GM18517 (cell line): ENCODE measurements at regions not wholly inside any gene's neighbourhood (a gene's known extent, or its start where the extent isn't known, plus 50 kb on each side); places are given as distances from the start of the nearest gene placed in this dataset.

ENCODE experiments used
- ATAC-seq: cut with Tn5 transposase; IDR thresholded peaks from one replicate; pipeline ENCODE4 v1.9.1; 2021; ENCODE audit warnings: mild to moderate bottlenecking, moderate library complexity; ENCODE audit not compliant: unreplicated experiment

GRCh38 chr3:87045473-87045872, 54.5 kb upstream of the VGLL3 start:
- no peak for ATAC-seq

DNA sequence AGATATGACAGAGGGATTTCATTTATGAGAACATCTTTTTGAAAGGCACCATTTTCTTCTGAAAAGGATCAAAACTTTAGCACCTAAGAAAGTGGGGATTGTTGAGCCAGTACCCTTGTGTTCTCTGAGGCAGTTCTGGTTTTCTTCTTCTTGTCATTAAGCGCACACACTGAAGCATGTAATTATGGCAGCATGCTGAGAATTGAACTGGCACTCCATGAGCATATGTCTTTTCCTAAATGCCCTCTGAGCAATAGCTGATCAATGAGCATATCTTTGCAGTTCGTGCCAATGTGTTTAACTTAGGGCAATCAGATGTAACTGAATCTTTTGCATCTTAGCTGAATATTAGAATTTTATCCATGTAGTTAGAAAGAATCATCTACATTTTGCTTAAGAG, 53.9 kb upstream of the VGLL3 start:
- no peak for ATAC-seq

DNA sequence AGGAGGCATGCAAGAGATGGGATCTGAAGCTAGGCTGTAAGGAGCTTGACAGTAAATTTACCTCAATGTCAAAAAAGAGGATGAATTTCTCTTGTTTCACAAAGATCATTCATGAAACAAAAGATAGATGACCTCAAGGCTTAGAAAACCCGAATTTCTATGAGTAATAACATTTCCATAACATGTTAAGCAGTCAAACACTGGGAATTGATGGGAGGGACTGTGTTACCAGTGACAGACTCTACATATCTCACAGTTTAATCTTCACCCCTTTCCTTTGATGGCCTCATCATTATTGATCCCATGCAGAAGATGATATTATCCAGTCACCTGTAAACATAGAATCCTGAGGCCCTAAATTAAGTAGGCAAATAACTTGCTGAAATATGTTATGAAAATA, 53.5 kb upstream of the VGLL3 start:
- no peak for ATAC-seq

DNA sequence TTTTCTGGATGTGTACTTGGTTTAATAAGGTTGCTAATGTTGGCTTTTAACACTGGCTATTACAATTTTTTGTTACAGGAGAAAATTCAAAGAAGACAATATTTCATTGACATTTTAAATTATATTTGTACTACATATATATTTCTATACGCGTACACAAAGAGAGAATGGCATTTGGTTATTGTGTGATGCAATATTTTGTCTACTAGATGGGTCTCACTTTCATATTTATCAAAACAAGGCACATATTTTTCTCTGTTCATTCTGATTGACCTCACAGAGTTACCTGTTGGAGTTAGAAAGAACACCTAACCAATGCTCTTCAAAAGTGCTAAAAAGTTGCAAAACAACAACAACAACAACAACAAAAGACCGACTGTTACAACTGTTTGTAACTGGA, 50.2 kb upstream of the VGLL3 start:
- ATAC-seq = no peak
